ENCODE measurements at regions not wholly inside any gene's neighbourhood (a gene's known extent, or its start where the extent isn't known, plus 50 kb on each side); places are given as distances from the start of the nearest gene placed in this dataset.

DNA sequence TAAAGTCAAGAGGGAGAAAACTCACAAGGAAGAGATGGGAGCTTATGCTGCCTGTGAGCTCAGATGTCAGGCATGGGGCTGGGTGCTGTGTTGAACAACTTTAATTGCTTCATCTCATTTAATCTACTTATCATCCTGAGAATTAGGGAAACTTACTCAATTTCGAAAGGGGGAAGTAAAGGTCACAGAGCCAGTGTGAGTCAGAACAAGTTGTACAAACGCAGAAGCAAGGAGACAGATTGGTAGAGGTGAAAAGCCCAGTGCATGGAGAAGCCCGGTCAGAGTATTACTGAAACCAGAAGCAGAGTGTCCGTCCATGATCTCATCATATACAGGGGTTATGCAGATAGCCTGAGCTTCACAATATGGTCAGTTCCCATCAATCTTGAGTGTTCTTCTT, 281.1 kb upstream of the POU3F3 start:
- no peaks in the 10 kb centered on the region for H3F3A ChIP-seq (ENCODE audit: insufficient read depth, low read length, poor library complexity, severe bottlenecking)
- H3K4me3 ChIP-seq (ENCODE audit: low read length), result no peak overlapping the region
- H4K20me1 ChIP-seq (ENCODE audit: insufficient read depth), result no peaks in the 10 kb centered on the region
- no peaks in the 10 kb centered on the region for H3K9me2 ChIP-seq (ENCODE audit: insufficient read depth, low read length)
- TF ChIP-seq, protein P1, sequence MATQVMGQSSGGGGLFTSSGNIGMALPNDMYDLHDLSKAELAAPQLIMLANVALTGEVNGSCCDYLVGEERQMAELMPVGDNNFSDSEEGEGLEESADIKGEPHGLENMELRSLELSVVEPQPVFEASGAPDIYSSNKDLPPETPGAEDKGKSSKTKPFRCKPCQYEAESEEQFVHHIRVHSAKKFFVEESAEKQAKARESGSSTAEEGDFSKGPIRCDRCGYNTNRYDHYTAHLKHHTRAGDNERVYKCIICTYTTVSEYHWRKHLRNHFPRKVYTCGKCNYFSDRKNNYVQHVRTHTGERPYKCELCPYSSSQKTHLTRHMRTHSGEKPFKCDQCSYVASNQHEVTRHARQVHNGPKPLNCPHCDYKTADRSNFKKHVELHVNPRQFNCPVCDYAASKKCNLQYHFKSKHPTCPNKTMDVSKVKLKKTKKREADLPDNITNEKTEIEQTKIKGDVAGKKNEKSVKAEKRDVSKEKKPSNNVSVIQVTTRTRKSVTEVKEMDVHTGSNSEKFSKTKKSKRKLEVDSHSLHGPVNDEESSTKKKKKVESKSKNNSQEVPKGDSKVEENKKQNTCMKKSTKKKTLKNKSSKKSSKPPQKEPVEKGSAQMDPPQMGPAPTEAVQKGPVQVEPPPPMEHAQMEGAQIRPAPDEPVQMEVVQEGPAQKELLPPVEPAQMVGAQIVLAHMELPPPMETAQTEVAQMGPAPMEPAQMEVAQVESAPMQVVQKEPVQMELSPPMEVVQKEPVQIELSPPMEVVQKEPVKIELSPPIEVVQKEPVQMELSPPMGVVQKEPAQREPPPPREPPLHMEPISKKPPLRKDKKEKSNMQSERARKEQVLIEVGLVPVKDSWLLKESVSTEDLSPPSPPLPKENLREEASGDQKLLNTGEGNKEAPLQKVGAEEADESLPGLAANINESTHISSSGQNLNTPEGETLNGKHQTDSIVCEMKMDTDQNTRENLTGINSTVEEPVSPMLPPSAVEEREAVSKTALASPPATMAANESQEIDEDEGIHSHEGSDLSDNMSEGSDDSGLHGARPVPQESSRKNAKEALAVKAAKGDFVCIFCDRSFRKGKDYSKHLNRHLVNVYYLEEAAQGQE (IDR thresholded peaks at IDR 0.05; ENCODE audit: borderline replicate concordance), result no peak
- no peak overlapping the region for H2AFZ ChIP-seq (ENCODE audit: low read depth, low read length)
- H3K36me3 ChIP-seq (ENCODE audit: insufficient read depth, low read length), result no peaks in the 10 kb centered on the region
- no peaks in the 10 kb centered on the region for H3K27me3 ChIP-seq (ENCODE audit: insufficient read depth, low read depth, low read length)
- H3K4me2 ChIP-seq (ENCODE audit: low read length), result no peak overlapping the region
- H3K9me3 ChIP-seq (ENCODE audit: low read length), result no peaks in the 10 kb centered on the region
- no peak overlapping the region for H3K9ac ChIP-seq (ENCODE audit: low read length)
- H3K79me2 ChIP-seq (replicated peaks; ENCODE audit: insufficient read depth, low read length), result no peaks in the 10 kb centered on the region
- H3K27ac ChIP-seq (ENCODE audit: low read length), result no peak overlapping the region

DNA sequence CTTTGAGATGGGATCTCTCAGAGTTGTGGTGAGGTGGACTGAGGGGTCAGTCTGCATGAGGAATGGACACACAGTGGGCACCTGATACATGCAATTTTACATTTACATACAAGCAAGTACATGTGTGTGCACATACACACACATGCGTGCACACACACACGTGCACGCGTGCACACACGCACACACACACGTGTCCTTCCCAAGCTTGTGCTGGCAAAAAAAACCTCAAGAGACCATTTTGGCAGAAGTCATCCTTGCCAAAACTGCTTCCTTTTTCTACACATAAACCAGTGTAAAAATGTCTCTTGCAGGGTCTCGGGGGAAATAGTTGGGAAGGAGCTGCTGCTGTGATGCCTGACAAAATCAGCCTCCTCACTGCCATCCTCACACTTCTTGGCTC, 279.5 kb upstream of the POU3F3 start:
- Histone ChIP-seq H3F3A (ENCODE audit: insufficient read depth, low read length, poor library complexity, severe bottlenecking) (no peaks in the 10 kb centered on the region), H3K79me2 (replicated peaks; ENCODE audit: insufficient read depth, low read length) (no peaks in the 10 kb centered on the region), H3K4me2 (ENCODE audit: low read length) (no peak overlapping the region), H3K9me3 (ENCODE audit: low read length) (no peaks in the 10 kb centered on the region), H3K27me3 (ENCODE audit: insufficient read depth, low read depth, low read length) (no peaks in the 10 kb centered on the region), H3K27ac (ENCODE audit: low read length) (no peak overlapping the region), H3K9ac (ENCODE audit: low read length) (no peak overlapping the region), H2AFZ (ENCODE audit: low read depth, low read length) (no peak overlapping the region), H3K9me2 (ENCODE audit: insufficient read depth, low read length) (no peaks in the 10 kb centered on the region), H3K36me3 (ENCODE audit: insufficient read depth, low read length) (no peaks in the 10 kb centered on the region), H3K4me3 (ENCODE audit: low read length) (no peak overlapping the region), H4K20me1 (ENCODE audit: insufficient read depth) (no peaks in the 10 kb centered on the region)
- no peak for TF ChIP-seq RAD21 (conservative IDR thresholded peaks at IDR 0.05)
- no peak for TF ChIP-seq EZH2 (IDR thresholded peaks at IDR 0.05; ENCODE audit: borderline replicate concordance, insufficient read depth, low read length, poor library complexity, severe bottlenecking)

DNA sequence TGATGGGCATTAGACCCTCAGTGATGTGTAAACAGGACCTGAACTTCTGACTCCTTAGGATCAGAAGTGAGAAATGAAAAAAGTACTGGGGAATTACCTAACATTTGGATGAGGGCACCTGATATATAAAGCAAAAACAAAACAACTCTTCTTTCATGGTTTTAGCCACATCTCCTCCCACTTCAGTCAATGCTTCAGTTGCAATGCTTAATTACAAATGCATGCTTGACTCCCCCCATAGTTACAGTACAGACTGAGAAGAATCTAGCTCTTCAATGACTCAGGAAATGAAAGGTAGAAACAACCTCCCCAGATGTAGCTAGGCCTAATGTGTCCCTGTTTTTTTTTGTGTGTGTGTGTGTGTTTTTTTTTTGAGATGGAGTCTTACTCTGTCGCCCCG, 276.8 kb upstream of the POU3F3 start:
- no peaks in the 10 kb centered on the region for H4K20me1 ChIP-seq (ENCODE audit: insufficient read depth)
- no peak overlapping the region for H3K27ac ChIP-seq (ENCODE audit: low read length)
- no peaks in the 10 kb centered on the region for H3F3A ChIP-seq (ENCODE audit: insufficient read depth, low read length, poor library complexity, severe bottlenecking)
- no peak overlapping the region for H3K9ac ChIP-seq (ENCODE audit: low read length)
- no peaks in the 10 kb centered on the region for H3K9me2 ChIP-seq (ENCODE audit: insufficient read depth, low read length)
- H3K27me3 ChIP-seq (ENCODE audit: insufficient read depth, low read depth, low read length), result no peaks in the 10 kb centered on the region
- TF ChIP-seq EP300 (conservative IDR thresholded peaks at IDR 0.05; ENCODE audit: poor library complexity, severe bottlenecking), result no peak
- TF ChIP-seq MXI1 (conservative IDR thresholded peaks at IDR 0.05; ENCODE audit: poor library complexity, severe bottlenecking), result no peak
- TF ChIP-seq, protein P1 (IDR thresholded peaks at IDR 0.05; ENCODE audit: borderline replicate concordance), result no peak
- no peak for TF ChIP-seq POLR2AphosphoS5 (IDR thresholded peaks at IDR 0.05)
- no peak for TF ChIP-seq SMC3 (conservative IDR thresholded peaks at IDR 0.05; ENCODE audit: poor library complexity)
- TF ChIP-seq EZH2 (IDR thresholded peaks at IDR 0.05; ENCODE audit: borderline replicate concordance, insufficient read depth, low read length, poor library complexity, severe bottlenecking), result no peak
- TF ChIP-seq TAF1 (IDR thresholded peaks at IDR 0.05; ENCODE audit: low read depth), result no peak
- no peak for TF ChIP-seq RAD21 (conservative IDR thresholded peaks at IDR 0.05)
- TF ChIP-seq, protein P2, sequence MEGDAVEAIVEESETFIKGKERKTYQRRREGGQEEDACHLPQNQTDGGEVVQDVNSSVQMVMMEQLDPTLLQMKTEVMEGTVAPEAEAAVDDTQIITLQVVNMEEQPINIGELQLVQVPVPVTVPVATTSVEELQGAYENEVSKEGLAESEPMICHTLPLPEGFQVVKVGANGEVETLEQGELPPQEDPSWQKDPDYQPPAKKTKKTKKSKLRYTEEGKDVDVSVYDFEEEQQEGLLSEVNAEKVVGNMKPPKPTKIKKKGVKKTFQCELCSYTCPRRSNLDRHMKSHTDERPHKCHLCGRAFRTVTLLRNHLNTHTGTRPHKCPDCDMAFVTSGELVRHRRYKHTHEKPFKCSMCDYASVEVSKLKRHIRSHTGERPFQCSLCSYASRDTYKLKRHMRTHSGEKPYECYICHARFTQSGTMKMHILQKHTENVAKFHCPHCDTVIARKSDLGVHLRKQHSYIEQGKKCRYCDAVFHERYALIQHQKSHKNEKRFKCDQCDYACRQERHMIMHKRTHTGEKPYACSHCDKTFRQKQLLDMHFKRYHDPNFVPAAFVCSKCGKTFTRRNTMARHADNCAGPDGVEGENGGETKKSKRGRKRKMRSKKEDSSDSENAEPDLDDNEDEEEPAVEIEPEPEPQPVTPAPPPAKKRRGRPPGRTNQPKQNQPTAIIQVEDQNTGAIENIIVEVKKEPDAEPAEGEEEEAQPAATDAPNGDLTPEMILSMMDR (IDR thresholded peaks at IDR 0.05; ENCODE audit: poor library complexity, severe bottlenecking), result no peak
- no peak overlapping the region for H3K4me3 ChIP-seq (ENCODE audit: low read length)
- no peak overlapping the region for H3K4me2 ChIP-seq (ENCODE audit: low read length)
- no peaks in the 10 kb centered on the region for H3K36me3 ChIP-seq (ENCODE audit: insufficient read depth, low read length)
- no peaks in the 10 kb centered on the region for H3K9me3 ChIP-seq (ENCODE audit: low read length)
- no peaks in the 10 kb centered on the region for H3K79me2 ChIP-seq (replicated peaks; ENCODE audit: insufficient read depth, low read length)
- H2AFZ ChIP-seq (ENCODE audit: low read depth, low read length), result no peak overlapping the region
